Sigmoid colon (tissue), 6 donors: ENCODE measurements at regions not wholly inside any gene's neighbourhood (a gene's known extent, or its start where the extent isn't known, plus 50 kb on each side); places are given as distances from the start of the nearest gene placed in this dataset.

ENCODE experiments used
- DNase-seq: peaks from one replicate; pipeline ENCODE4 v3.0.0-alpha.2; 2019
- H3K27ac ChIP-seq, 4 donors: fragments of 200-600 bp; sonication (generic); one replicate each; pipeline ENCODE4 v1.5.1; 2016 to 2019; ENCODE audit warnings: mild to moderate bottlenecking in 1 of 4
- H3K27me3 ChIP-seq, 3 donors: fragments of 200-600 bp; sonication (generic); one replicate each; pipeline ENCODE4 v1.5.1; 2019; ENCODE audit warnings: mild to moderate bottlenecking in 1 of 3
- H3K36me3 ChIP-seq, 4 donors: fragments of 200-600 bp; sonication (generic); one replicate each; pipeline ENCODE4 v1.5.1; 2016 to 2019
- H3K4me1 ChIP-seq, 4 donors: fragments of 200-600 bp; sonication (generic); one replicate each; pipeline ENCODE4 v1.5.1; 2017 to 2019
- H3K4me3 ChIP-seq, 4 donors: fragments of 200-600 bp; sonication (generic); one replicate each; pipeline ENCODE4 v1.5.1; 2017 to 2019; ENCODE audit warnings: mild to moderate bottlenecking in 2 of 4, moderate library complexity in 1 of 4
- H3K9me3 ChIP-seq, 4 donors: fragments of 200-600 bp in 3 of 4; sonication (generic) in 3 of 4; one replicate each; pipeline versions ENCODE4 v1.5.1 to v1.6.1; 2013 to 2019
- EP300 ChIP-seq, 4 donors: sonication (generic); formaldehyde crosslinking; IDR thresholded peaks; one replicate each; pipeline ENCODE4 v1.6.1; 2017; ENCODE audit warnings: antibody characterized with exemption in 4 of 4
- POLR2A ChIP-seq, 2 donors: fragments of 450-650 bp; IDR thresholded peaks; one replicate each; pipeline ENCODE4 v1.6.1; 2016; ENCODE audit warnings: antibody characterized with exemption in 2 of 2, mild to moderate bottlenecking in 2 of 2, moderate library complexity in 2 of 2
- POLR2AphosphoS5 ChIP-seq, 4 donors: sonication (generic); formaldehyde crosslinking; IDR thresholded peaks; one replicate each; pipeline ENCODE4 v1.6.1; 2017; ENCODE audit warnings: antibody characterized with exemption in 4 of 4
- WGBS, 2 donors: extraction: QIAGEN DNeasy Blood & Tissue Kit; methylation state at CpG; one replicate each; pipeline ENCODE4 v1.1.7; 2013; 5-methylcytosine and 5-hydroxymethylcytosine counted together
- intact Hi-C: fragments of 100-400 bp; cut with DNase I; formaldehyde crosslinking; loops from one replicate; pipeline ENCODE4 v1.15.1; 2023
- TF ChIP-seq, protein P1 (sequence below), 4 experiments: fragments of 450-650 bp in 3 of 4; fragments of 200-600 bp in 1 of 4; IDR thresholded peaks; one replicate each; pipeline ENCODE4 v1.5.1; 2016 to 2019; ENCODE audit warnings: antibody characterized with exemption in 4 of 4, mild to moderate bottlenecking in 3 of 4, moderate library complexity in 2 of 4
- donor health status: healthy with polysubstance abuse.
- donor health status: healthy.

- intact Hi-C loops: no loop called here
Observed at GRCh38 chr2:121818546-121818945, 63.1 kb downstream of the TSN start.

DNA sequence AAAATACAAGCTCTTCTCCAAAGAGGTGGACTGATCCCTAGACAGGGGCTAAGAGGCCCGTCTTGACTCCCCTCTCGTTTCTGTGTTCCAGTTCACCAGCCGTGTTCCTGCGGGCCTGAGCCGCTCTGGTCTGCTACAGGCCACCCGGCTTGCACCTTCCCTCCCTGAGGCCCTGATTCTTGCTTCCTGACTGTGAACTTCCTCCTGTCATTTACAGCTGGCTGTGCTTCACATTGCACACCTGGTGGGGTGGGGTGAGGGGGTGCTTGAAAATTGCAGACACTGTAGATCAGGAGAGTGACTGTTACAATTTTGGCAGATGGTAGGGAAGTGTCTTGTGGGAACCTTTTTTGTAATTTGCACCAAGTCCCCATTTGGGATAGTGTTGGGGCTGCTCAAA is 64.4 kb downstream of the TSN start:
- no peaks in the 10 kb centered on the region for H3K4me1 ChIP-seq
- no peaks in the 10 kb centered on the region for H3K36me3 ChIP-seq
- intact Hi-C loops: no loop called here
- no peak overlapping the region for H3K4me3 ChIP-seq
- H3K27ac ChIP-seq: no peak overlapping the region
- TF ChIP-seq POLR2AphosphoS5 (IDR thresholded peaks at IDR 0.05) (no peak), POLR2A (IDR thresholded peaks at IDR 0.05) (no peak), EP300 (IDR thresholded peaks at IDR 0.05) (no peak)
- TF ChIP-seq, protein P1, sequence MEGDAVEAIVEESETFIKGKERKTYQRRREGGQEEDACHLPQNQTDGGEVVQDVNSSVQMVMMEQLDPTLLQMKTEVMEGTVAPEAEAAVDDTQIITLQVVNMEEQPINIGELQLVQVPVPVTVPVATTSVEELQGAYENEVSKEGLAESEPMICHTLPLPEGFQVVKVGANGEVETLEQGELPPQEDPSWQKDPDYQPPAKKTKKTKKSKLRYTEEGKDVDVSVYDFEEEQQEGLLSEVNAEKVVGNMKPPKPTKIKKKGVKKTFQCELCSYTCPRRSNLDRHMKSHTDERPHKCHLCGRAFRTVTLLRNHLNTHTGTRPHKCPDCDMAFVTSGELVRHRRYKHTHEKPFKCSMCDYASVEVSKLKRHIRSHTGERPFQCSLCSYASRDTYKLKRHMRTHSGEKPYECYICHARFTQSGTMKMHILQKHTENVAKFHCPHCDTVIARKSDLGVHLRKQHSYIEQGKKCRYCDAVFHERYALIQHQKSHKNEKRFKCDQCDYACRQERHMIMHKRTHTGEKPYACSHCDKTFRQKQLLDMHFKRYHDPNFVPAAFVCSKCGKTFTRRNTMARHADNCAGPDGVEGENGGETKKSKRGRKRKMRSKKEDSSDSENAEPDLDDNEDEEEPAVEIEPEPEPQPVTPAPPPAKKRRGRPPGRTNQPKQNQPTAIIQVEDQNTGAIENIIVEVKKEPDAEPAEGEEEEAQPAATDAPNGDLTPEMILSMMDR (IDR thresholded peaks at IDR 0.05): no peak
- peak; percentile 25 for DNase-seq
- H3K27me3 ChIP-seq: no peaks in the 10 kb centered on the region
- H3K9me3 ChIP-seq: peaks cover 0 to 4% (median 0%) of the 10 kb centered on the region in 4 donors
- 25 to 37% methylated on average over 6 of the region's 6 CpGs for WGBS, 2 donors

More at GRCh38 chr2:121818546-121818945, 63.1 kb downstream of the TSN start:
- TF ChIP-seq POLR2AphosphoS5 (IDR thresholded peaks at IDR 0.05) (no peak), EP300 (IDR thresholded peaks at IDR 0.05) (no peak), POLR2A (IDR thresholded peaks at IDR 0.05) (no peak)
- TF ChIP-seq, protein P1 (IDR thresholded peaks at IDR 0.05): no peak
- Histone ChIP-seq H3K9me3 (peaks cover 0 to 4% (median 0%) of the 10 kb centered on the region in 4 donors), H3K27ac (no peak overlapping the region), H3K4me3 (no peak overlapping the region), H3K27me3 (no peaks in the 10 kb centered on the region), H3K36me3 (no peaks in the 10 kb centered on the region), H3K4me1 (no peaks in the 10 kb centered on the region)
- WGBS, 2 donors: 70 to 87% methylated on average over 1 of the region's 1 CpG
- DNase-seq: no peak

DNA sequence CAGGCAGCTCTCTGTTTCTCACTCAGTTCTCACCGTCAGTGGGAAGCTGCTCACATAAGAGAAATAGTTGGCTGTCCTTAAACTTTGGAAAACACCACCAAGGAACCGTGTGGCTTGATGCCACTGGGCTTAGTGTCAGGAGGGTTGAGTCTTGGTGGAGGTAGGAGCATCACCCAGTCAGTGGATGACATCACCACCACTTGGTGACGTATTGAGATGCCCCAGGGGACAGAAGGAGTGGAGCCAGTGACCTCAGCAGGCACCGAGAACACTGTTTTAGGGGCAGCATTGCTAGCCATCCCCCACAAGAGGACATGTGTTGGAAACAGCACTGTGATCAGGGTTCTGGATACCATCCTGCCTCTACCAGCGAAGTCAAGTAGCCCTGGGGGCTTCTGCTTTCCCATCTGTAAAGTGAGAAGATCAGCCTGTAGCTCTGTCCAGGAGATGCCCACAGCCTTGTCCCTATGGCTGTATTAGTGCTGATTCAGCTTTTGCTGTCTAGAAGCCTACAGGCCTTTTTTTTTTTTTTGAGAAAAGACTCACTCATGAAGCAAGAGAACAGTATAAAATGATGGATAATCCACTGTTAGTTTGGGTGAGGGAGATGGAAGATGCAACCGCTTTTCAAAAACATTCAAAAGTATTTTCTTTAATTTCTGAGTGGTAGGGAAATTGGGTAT is 66.2 kb downstream of the TSN start:
- no peak overlapping the region for H3K4me3 ChIP-seq
- H3K36me3 ChIP-seq: no peaks in the 10 kb centered on the region
- no peak overlapping the region for H3K27ac ChIP-seq
- no peaks in the 10 kb centered on the region for H3K27me3 ChIP-seq
- TF ChIP-seq POLR2A (IDR thresholded peaks at IDR 0.05): no peak
- no peak for DNase-seq
- peaks cover 0 to 4% (median 0%) of the 10 kb centered on the region in 4 donors for H3K9me3 ChIP-seq
- 88 to 92% methylated on average over 6 of the region's 6 CpGs for WGBS, 2 donors
- intact Hi-C loops: no loop called here
- no peaks in the 10 kb centered on the region for H3K4me1 ChIP-seq

DNA sequence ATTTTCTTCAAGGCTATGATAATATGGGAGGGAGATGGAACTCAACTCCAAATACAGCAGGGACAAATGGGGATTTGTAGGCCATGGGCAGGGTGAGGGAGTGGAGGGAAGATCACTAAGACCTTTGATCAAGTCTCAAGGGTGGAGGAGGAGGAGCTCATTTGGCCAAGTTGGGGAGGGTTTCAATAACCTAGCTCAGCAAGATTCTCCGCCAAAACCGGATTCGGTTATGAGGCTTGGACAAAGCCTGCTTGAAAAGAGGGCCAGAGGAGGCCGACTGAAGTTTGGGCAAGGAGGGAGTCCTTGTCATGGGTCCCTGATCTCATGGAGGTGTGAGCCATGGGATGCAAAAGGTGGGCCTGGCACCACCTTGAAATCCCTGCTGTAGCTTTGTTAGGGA is 68.8 kb downstream of the TSN start:
- TF ChIP-seq POLR2AphosphoS5 (IDR thresholded peaks at IDR 0.05) (no peak), EP300 (IDR thresholded peaks at IDR 0.05) (no peak), POLR2A (IDR thresholded peaks at IDR 0.05) (no peak)
- TF ChIP-seq, protein P1 (IDR thresholded peaks at IDR 0.05): no peak
- no peaks in the 10 kb centered on the region for H3K27me3 ChIP-seq
- H3K36me3 ChIP-seq: no peaks in the 10 kb centered on the region
- DNase-seq: no peak
- no peak overlapping the region for H3K27ac ChIP-seq
- no peaks in the 10 kb centered on the region for H3K4me1 ChIP-seq
- no peak overlapping the region for H3K4me3 ChIP-seq
- 86 to 90% methylated on average over 4 of the region's 4 CpGs for WGBS, 2 donors
- no peaks in the 10 kb centered on the region for H3K9me3 ChIP-seq
- intact Hi-C loops: no loop called here

GRCh38 chr2:121825003-121825950 is 69.8 kb downstream of the TSN start:
- 18 to 61% methylated on average over 8 of the region's 8 CpGs for WGBS, 2 donors
- no peaks in the 10 kb centered on the region for H3K27me3 ChIP-seq
- no peak overlapping the region for H3K27ac ChIP-seq
- H3K36me3 ChIP-seq: no peaks in the 10 kb centered on the region
- TF ChIP-seq, protein P1 (IDR thresholded peaks at IDR 0.05): no peak
- no peak for TF ChIP-seq POLR2A (IDR thresholded peaks at IDR 0.05)
- TF ChIP-seq EP300 (IDR thresholded peaks at IDR 0.05): no peak
- TF ChIP-seq POLR2AphosphoS5 (IDR thresholded peaks at IDR 0.05): no peak
- no peak overlapping the region for H3K4me3 ChIP-seq
- no peaks in the 10 kb centered on the region for H3K4me1 ChIP-seq
- no peaks in the 10 kb centered on the region for H3K9me3 ChIP-seq
- DNase-seq: no peak
- intact Hi-C loops: no loop called here
